Right renal pelvis (tissue), 4 donors: ENCODE measurements at regions not wholly inside any gene's neighbourhood (a gene's known extent, or its start where the extent isn't known, plus 50 kb on each side); places are given as distances from the start of the nearest gene placed in this dataset.
"Not testable (repeated sequence)": the region's sequence is repeated elsewhere in the genome, so short reads cannot be mapped to it uniquely, and the experiment has no call there.

Experiments
- DNase-seq, 4 donors: peaks; one replicate each; pipeline ENCODE4 v3.0.0-alpha.2; 2013; ENCODE audit warnings: low read depth in 4 of 4, low spot score in 3 of 4, missing footprints in 1 of 4

DNA sequence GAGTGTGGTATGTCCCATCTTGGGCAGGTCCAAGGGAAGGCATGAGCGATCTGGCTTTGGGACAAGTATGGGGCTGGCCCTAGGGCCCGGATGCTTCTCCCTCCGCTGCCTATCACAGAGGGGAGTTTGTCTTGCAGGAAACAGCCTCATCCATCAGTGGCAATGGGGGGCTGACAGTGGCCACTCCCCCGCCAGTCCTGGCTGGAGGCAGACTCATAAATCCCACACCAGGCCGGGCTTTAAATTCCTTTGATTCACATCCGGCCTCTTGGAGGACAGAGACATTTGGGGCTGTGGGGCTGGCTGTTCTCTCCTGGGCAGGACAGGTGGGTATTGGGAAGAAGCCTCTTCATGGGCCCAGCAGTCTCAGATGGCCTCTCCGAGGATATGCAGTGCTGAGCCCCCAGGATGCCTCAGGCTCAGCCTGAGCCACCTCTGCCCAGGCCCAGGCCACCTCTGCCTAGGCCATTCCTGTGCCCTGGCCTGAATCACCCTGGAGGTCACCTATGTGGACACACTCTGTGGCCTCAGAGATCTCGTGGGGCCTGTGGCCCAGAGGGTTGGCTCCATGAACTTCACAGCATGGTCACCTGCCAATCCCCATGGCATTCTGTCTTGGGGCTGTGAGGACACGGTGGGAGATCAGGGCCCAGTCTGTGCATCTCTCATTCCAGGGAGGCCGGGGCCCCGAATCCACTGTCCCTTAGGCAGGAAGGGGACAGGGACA is 84.2 kb upstream of the GOLGA6L4 start:
- DNase-seq = peak in 3 of 4 donors; percentile 49 to 60 (median 51)

DNA sequence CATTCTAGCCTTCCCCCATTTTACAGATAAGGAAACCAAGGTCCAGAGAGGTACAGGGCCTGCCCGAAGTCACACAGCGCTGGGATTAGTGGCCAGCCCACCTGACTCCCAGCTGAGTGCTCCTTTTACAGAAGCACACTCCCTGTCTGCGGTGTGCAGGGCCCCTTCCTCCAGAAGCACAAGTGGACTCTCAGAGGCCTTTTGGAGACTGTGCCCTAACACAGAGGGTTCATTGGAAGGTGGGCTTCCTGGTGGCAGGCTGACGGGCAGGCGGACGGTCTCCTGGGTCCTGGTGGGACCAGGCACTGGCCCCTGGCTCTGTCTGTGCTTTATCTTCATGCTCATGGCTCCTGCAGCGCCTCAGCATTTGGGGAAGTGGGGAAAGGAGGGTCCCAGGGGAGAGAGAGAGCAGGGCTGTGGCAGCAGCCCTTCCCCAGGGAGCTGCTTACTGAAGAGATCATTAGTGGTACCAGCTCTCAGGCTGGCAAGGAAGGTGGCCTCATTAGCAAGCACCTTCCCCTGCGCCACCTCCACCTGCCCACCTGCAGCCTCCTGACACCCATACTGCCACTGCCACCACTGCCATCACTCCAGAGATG is 83.1 kb upstream of the GOLGA6L4 start:
- not testable (repeated sequence) for DNase-seq

DNA sequence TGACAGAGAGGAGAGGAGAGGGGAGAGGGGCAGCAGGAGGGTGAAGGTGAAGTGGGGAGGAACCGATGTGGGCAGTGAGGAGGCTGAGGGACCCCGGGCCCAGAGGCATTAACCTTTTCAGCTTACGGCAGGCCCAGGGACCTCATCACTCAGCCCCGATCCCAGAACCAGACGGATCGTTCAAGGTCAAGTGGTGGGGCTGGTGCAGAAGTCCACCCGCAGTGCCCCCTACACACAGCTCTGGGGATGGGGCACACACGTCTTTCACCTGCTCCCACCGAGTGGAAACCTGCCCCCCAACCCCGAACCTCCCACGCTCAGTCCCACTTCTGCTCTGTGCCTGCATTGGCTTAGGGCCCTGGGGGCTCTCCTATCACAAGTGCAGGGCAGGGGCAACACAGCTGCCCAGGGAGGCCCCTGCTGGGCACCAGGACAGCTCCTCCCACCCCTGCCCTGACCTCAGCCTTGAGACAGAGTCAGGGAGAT is 81.9 kb upstream of the GOLGA6L4 start:
- not testable (repeated sequence) for DNase-seq

DNA sequence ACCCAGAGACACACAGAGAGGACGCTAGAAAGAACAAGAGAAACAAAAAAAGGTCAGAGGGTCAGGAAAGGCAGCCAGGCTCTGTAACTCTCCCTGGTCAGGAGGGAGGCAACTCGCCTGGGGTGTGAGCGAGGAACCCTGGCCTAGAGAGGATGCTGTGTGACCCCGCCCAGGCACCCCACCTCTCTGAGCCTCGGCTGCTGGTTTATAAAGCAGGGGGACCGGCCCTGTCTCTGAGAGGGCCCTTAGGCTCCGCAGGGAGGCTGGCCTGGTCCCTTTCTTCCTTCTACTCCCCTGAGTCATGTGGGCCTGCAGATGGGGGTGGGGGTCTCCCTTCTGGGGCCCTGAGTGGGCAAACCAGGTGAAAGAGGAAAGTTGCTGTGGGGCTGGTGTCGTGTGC is 81.3 kb upstream of the GOLGA6L4 start:
- not testable (repeated sequence) for DNase-seq

DNA sequence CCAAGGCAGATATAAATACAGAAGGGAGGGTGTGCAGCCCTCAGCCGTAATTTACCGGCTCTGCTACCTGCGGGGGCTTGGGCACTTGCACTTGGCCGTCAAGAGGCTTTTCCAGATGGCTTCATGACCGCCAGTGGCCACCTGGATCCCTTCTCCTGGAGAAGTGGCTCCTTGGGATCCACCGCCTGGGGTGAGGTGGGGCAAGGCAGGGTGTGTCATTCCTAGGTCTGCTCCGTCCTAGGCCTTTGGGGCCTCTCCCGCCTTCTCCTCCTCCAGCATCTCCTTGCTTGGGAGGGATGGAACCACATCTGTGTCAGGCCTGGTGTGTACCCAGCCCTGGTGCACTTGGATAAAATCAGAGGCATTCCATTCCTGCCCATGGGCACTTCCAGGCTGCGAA is 80.8 kb upstream of the GOLGA6L4 start:
- not testable (repeated sequence) for DNase-seq

DNA sequence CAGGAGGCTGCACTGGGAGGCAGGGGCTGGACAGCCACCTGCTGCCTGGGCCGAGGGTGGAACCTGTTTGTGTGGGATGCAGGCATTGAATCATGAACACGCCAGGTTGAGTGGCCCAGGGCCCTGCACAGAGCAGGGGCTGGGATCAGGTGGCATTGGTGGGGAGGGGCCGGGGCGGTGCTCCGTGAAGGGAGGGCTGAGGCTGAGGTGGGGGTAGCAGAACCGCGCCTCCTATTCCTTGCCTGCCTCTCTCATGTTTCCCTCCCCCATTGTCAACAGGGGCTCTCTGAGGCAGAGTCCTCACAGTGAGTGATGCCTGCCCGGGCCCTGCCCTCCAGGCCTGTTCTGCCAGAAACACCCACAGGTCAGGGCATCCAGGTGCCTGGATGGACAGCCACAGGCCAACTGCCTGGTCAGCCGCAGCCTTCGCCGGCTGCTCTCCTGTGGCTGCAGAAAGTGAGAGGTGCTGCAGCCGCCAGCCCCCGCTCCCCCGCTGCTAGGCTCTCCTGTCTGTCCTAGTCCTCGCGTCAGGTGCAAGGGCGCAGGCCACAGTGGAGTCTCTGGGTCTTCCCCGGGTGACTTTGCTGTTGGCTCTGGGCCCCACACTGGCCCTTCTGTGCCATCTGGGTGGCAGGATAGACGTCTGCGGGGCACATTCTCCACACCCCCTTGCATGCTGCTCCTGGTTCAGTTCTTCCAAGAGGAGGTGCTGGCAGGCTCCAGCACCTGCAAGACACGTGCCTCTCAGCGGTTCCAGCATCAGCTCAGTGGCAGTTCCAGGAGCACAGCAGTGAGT is 79.6 kb upstream of the GOLGA6L4 start:
- not testable (repeated sequence) for DNase-seq

DNA sequence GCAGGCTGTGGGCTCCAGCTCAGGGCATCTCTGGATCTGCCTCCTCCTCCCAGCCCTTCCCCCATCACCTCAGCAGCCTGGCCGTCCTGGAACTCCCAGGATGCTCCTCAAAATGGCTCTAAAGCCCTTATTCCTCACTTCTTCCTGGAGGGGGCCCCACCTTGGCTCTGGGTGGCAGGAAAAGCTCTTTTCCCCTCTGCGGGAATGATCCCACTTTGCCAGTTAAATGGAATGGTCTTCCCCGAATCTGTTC is 79.1 kb upstream of the GOLGA6L4 start:
- not testable (repeated sequence) for DNase-seq

DNA sequence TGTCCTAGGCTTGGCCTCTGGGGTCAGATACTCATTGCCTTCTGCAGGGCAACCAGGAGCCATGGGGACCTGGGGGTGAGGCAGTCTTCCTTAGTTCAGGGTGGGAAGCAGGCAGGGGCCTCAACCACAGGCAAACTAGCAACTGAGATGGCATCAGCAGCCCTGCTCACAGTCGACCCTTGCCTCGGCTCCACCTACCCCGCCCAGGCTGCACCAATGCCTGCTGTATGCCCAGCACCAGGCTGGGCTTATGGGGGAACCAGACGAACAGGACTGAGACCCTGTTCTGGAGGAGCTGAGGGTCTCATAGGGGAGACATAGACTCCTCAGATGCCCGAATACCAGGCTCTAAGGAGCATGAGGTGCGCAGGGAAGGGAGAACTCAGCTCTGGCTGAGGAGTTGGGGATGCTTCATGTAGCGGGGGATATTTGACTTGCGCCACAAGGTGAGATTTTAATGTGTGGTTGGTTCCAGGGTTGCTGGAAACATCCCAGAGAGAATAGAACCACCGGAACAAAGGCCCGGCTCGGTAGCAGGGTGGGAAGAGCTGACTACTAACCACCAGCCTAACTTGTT is 78.4 kb upstream of the GOLGA6L4 start:
- not testable (repeated sequence) for DNase-seq

DNA sequence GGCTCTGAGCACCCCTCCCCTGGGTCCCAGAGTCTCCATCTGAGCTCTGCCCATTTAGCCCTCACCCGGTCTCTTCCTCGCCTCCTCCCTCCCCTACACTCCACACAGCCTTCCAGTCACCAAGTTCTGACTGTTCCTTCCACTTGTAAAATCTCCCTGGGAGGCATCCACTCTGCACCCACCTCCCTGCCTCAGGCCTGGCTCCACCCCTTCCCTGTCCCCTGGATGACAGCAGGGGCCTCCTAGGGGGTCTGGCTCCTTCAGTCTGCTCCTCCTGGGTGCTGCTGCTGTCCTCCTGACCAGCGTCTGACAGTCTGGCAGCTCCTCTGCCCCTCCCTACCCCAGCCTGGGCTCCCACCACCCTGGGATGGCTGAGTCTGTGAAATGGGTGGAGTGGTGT is 77.7 kb upstream of the GOLGA6L4 start:
- DNase-seq = not testable (repeated sequence)

DNA sequence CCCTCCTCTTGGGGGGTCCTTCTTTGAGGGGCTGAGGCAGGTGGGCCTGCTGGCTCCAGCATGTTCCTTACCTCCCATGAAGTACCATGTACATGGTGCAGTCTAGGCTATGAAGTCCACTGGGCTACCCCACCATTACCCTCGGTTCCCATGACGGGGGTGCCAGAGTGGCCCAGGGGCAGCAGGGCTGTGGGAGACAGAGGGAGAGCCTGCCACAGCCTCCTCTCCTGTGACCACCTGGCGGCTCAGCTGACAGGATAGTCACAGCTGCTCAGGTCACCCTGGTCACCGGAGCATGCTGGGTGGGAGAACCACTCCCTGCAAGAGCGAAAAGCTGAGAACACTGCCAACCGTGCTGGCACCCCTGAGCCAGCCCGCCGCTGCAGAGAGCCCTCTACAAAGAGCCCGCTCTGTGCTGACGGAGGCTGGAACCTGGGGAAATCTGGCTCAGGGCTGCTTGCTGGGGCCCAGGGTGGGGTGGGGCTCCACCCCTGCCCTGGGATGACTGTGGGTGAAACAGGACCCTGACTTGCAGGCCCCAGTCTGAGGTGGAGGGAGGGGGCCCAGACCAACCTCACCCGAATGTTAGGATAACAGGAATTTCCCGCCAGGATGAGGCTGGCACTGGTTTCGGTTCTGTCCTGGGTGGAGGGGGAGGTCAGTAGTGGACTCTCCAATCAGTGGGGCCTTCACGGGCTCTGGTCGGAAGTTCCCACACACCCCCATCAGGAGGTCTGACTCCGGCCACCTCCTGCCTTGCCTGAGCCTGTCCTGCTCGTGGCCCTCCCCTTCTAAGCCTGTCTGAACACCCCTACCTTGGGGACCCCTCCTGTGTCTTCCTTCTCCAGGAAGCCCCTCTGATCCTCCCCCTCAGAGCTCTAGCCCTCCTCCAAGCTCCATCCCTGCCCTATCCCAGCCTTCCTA is 76.0 kb upstream of the GOLGA6L4 start:
- DNase-seq = not testable (repeated sequence)

DNA sequence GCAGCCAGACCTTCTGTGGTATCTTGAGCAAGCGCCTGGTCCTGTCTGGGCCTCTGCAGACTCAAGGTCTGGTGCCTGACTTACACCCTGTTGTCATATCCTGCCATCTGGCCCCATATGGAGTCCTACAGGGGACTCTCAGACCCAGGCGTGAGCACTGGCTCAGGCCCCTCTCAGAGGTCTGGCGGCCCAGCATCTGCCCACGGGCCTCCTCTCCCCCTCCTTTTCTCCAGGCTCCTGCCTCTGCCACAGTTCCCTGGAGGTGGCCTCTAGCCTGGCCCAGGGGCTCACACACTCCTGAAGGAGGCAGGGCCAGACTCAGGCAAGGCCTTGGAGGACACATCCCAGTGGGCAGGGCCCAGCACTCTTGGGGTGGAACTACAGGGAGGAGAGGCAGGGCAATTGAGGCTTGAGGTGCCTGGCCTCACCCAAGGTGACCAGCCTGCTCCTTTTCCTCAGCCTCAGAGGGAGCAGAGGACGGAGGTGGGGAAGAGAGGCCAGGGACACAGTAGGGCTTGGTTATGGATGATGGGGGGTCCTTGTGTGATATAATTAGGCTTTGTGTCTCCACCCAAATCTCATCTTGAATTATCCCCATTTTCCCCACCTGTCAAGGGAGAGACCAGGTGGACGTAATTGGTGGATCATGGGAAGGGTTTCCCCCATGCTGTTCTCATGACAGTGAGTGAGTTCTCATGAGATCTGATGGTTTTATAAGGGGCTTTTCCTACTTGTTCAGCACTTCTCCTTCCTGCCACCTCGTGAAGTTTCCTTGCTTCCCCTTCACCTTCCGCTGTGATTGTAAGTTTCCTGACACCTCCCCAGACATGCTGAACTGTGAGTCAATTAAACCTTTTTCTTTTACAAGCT is 70.9 kb upstream of the GOLGA6L4 start:
- DNase-seq = not testable (repeated sequence)

DNA sequence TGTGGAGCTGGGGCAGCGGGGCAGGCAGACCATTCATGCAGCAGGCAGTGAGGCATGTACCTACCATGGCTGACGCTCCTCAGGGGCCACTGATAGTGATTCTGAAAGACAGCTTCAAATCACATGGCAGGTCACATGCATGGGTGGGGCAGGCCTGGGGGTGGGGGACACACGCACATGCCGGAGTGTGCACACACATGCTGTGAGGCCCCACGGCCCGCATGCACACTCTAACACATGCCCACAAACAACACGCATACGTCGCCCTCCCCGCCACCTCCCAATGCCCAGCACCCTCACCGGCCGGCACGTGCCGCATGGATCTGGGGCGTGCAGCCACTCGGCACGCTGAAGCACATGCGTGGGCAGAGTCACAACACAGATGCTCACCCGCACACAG is 65.5 kb upstream of the GOLGA6L4 start:
- not testable (repeated sequence) for DNase-seq

DNA sequence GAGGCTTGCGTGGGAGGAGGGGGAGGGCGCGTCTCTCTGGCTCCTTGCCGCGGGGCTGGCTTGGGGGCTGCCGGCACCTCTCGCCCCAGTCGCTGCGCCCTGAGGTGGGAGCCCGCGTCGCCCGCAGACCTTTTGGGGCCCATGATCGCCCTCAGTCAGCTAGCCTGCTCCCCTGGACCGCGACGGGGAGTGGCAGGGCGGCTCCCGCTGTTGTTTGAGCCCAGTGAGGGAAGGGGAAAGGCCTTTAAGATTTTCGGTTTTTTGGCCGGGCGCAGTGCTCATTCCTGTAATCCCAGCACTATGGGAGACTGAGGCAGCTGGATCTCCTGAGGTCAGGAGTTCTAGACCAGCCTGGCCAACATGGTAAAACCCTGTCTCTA is 62.4 kb upstream of the GOLGA6L4 start:
- not testable (repeated sequence) for DNase-seq
